Breast epithelium (tissue), 3 donors: ENCODE measurements at regions not wholly inside any gene's neighbourhood (a gene's known extent, or its start where the extent isn't known, plus 50 kb on each side); places are given as distances from the start of the nearest gene placed in this dataset.
"Not testable (repeated sequence)": the region's sequence is repeated elsewhere in the genome, so short reads cannot be mapped to it uniquely, and the experiment has no call there.

Experiments used
- POLR2A ChIP-seq: fragments of 450-650 bp; IDR thresholded peaks from one replicate; pipeline ENCODE4 v1.6.1; 2016; ENCODE audit warnings: antibody characterized with exemption, mild to moderate bottlenecking, moderate library complexity
- POLR2AphosphoS5 ChIP-seq, 3 donors: sonication (generic); formaldehyde crosslinking; IDR thresholded peaks; one replicate each; pipeline ENCODE4 v1.6.1; 2017; ENCODE audit warnings: antibody characterized with exemption in 3 of 3
- TF ChIP-seq, protein P1 (sequence below), 3 donors: fragments of 450-650 bp; IDR thresholded peaks; one replicate each; pipeline ENCODE4 v1.5.1; 2016 to 2017; ENCODE audit warnings: antibody characterized with exemption in 3 of 3, mild to moderate bottlenecking in 3 of 3, moderate library complexity in 3 of 3

GRCh38 chr9:66269783-66270182 lies 532.8 kb downstream of the FOXD4L4 start:
- TF ChIP-seq POLR2A (peak; percentile 24), POLR2AphosphoS5 (IDR thresholded peaks at IDR 0.05) (peak in 2 of 3 donors; percentile 44 to 80)
- TF ChIP-seq, protein P1, sequence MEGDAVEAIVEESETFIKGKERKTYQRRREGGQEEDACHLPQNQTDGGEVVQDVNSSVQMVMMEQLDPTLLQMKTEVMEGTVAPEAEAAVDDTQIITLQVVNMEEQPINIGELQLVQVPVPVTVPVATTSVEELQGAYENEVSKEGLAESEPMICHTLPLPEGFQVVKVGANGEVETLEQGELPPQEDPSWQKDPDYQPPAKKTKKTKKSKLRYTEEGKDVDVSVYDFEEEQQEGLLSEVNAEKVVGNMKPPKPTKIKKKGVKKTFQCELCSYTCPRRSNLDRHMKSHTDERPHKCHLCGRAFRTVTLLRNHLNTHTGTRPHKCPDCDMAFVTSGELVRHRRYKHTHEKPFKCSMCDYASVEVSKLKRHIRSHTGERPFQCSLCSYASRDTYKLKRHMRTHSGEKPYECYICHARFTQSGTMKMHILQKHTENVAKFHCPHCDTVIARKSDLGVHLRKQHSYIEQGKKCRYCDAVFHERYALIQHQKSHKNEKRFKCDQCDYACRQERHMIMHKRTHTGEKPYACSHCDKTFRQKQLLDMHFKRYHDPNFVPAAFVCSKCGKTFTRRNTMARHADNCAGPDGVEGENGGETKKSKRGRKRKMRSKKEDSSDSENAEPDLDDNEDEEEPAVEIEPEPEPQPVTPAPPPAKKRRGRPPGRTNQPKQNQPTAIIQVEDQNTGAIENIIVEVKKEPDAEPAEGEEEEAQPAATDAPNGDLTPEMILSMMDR (IDR thresholded peaks at IDR 0.05) = not testable (repeated sequence)
